Breast epithelium (tissue), 3 donors: ENCODE measurements at regions not wholly inside any gene's neighbourhood (a gene's known extent, or its start where the extent isn't known, plus 50 kb on each side); places are given as distances from the start of the nearest gene placed in this dataset.

ENCODE experiments used
- CTCF ChIP-seq, 3 donors: fragments of 450-650 bp; IDR thresholded peaks; one replicate each; pipeline ENCODE4 v1.5.1; 2016 to 2017; ENCODE audit warnings: antibody characterized with exemption in 3 of 3, mild to moderate bottlenecking in 3 of 3, moderate library complexity in 3 of 3
- POLR2A ChIP-seq: fragments of 450-650 bp; IDR thresholded peaks from one replicate; pipeline ENCODE4 v1.6.1; 2016; ENCODE audit warnings: antibody characterized with exemption, mild to moderate bottlenecking, moderate library complexity

- TF ChIP-seq POLR2A (no peak), CTCF (IDR thresholded peaks at IDR 0.05) (no peak)
Measured at GRCh38 chr3:175895731-175896130, 1036.6 kb downstream of the NAALADL2 start.
